Upper lobe of left lung (tissue), 4 donors: ENCODE measurements at regions not wholly inside any gene's neighbourhood (a gene's known extent, or its start where the extent isn't known, plus 50 kb on each side); places are given as distances from the start of the nearest gene placed in this dataset.

Experiments used
- POLR2A ChIP-seq, 4 donors: fragments of 450-650 bp; IDR thresholded peaks; one replicate each; pipeline ENCODE4 v1.5.1; 2016 to 2017; ENCODE audit warnings: antibody characterized with exemption in 4 of 4, mild to moderate bottlenecking in 2 of 4
- TF ChIP-seq, protein P1 (sequence below), 6 experiments: fragments of 450-650 bp in 4 of 6; fragments of 200-600 bp in 2 of 6; sonication (generic) in 2 of 6; IDR thresholded peaks; one replicate each; pipeline ENCODE4 v1.5.1; 2016 to 2019; ENCODE audit warnings: antibody characterized with exemption in 6 of 6

DNA sequence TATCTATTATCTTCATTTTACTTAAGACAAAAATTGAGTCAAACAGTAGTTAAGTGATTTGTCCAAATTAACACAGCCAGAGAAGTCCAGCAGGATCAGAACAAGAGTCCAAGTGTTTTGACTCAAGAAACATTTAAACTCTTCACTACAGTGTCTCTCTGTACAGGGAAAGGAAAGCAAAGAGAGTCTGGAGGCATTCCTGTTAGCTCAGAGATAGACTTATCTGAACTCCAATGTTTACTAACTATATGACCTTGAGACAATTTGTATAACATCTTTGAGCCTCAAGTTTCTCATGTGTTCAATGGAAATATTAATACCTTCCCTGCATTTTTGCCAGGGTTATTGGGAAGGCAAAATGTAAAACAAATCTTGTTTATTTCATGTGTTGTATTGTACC is 849.1 kb downstream of the DIPK2A start:
- TF ChIP-seq, protein P1, sequence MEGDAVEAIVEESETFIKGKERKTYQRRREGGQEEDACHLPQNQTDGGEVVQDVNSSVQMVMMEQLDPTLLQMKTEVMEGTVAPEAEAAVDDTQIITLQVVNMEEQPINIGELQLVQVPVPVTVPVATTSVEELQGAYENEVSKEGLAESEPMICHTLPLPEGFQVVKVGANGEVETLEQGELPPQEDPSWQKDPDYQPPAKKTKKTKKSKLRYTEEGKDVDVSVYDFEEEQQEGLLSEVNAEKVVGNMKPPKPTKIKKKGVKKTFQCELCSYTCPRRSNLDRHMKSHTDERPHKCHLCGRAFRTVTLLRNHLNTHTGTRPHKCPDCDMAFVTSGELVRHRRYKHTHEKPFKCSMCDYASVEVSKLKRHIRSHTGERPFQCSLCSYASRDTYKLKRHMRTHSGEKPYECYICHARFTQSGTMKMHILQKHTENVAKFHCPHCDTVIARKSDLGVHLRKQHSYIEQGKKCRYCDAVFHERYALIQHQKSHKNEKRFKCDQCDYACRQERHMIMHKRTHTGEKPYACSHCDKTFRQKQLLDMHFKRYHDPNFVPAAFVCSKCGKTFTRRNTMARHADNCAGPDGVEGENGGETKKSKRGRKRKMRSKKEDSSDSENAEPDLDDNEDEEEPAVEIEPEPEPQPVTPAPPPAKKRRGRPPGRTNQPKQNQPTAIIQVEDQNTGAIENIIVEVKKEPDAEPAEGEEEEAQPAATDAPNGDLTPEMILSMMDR (IDR thresholded peaks at IDR 0.05), result no peak
- TF ChIP-seq POLR2A (IDR thresholded peaks at IDR 0.05), result no peak
